Natural killer cell (primary cell): ENCODE measurements at regions not wholly inside any gene's neighbourhood (a gene's known extent, or its start where the extent isn't known, plus 50 kb on each side); places are given as distances from the start of the nearest gene placed in this dataset.

Experiments
- ATAC-seq, 3 donors: fragments of 150-1000 bp in 2 of 3; fragments of 200-7000 bp in 1 of 3; cut with Tn5 transposase; 1 replicate in 1 of 3; 2 replicates in 2 of 3; pipeline ENCODE4 v1.10.0; 2021; ENCODE audit warnings: mild to moderate bottlenecking in 2 of 3, moderate library complexity in 2 of 3
- DNase-seq, 2 donors: peaks; one replicate each; pipeline versions ENCODE4 v3.0.0 to v3.0.0-alpha.2; 2013 to 2021; ENCODE audit warnings: mixed read lengths in 1 of 2
- H3K27ac ChIP-seq: one replicate; pipeline ENCODE4 v1.5.1; 2013; ENCODE audit warnings: mild to moderate bottlenecking, low read length
- H3K27me3 ChIP-seq: one replicate; pipeline ENCODE4 v1.6.1; 2013; ENCODE audit warnings: low read length; ENCODE audit not compliant: control insufficient read depth, insufficient read depth
- H3K36me3 ChIP-seq: one replicate; pipeline ENCODE4 v1.6.1; 2013; ENCODE audit warnings: low read length; ENCODE audit not compliant: control insufficient read depth, insufficient read depth
- H3K4me1 ChIP-seq: one replicate; pipeline ENCODE4 v1.6.1; 2013; ENCODE audit warnings: low read length; ENCODE audit not compliant: control insufficient read depth, insufficient read depth
- H3K4me3 ChIP-seq: one replicate; pipeline ENCODE4 v1.5.1; 2013; ENCODE audit warnings: low read length
- H3K9me3 ChIP-seq: one replicate; pipeline ENCODE4 v1.6.1; 2013; ENCODE audit warnings: low read length; ENCODE audit not compliant: control insufficient read depth, insufficient read depth
- H3K27ac Mint-ChIP-seq, 2 donors: one replicate each; pipeline ENCODE4 v1.8.0; 2022; ENCODE audit warnings: mild to moderate bottlenecking in 2 of 2, mixed read lengths in 2 of 2, moderate library complexity in 1 of 2
- H3K27me3 Mint-ChIP-seq, 2 donors: one replicate each; pipeline ENCODE4 v1.8.0; 2022; ENCODE audit warnings: low read depth in 2 of 2, mixed read lengths in 2 of 2
- H3K36me3 Mint-ChIP-seq: one replicate; pipeline ENCODE4 v1.8.0; 2022; ENCODE audit warnings: mixed read lengths
- H3K4me1 Mint-ChIP-seq, 2 donors: one replicate each; pipeline ENCODE4 v1.8.0; 2022; ENCODE audit warnings: mixed read lengths in 2 of 2
- H3K4me3 Mint-ChIP-seq: one replicate; pipeline ENCODE4 v1.8.0; 2022; ENCODE audit warnings: mild to moderate bottlenecking, moderate library complexity, mixed read lengths
- H3K9me3 Mint-ChIP-seq, 2 donors: one replicate each; pipeline ENCODE4 v1.8.0; 2022; ENCODE audit warnings: mixed read lengths in 2 of 2
- CTCF ChIP-seq: fragments of 200-600 bp; IDR thresholded peaks from one replicate; pipeline ENCODE4 v1.8.0; 2022; ENCODE audit warnings: antibody characterized with exemption
- WGBS: methylation state at CpG from one replicate; pipeline ENCODE4 v1.1.7; 2013; ENCODE audit warnings: missing lambda C conversion rate; ENCODE audit not compliant: insufficient coverage; 5-methylcytosine and 5-hydroxymethylcytosine counted together
- intact Hi-C: fragments of 100-400 bp; cut with micrococcal nuclease; formaldehyde crosslinking; loops from one replicate; pipeline ENCODE4 v1.14.2; 2022

- no peaks in the 10 kb centered on the region for H3K36me3 Mint-ChIP-seq
- no peaks in the 10 kb centered on the region for H3K27me3 ChIP-seq
- H3K27me3 Mint-ChIP-seq, result peaks cover 6 to 8% of the 10 kb centered on the region in 2 donors
- no peaks in the 10 kb centered on the region for H3K9me3 Mint-ChIP-seq
- intact Hi-C loops, result no loop called here
- H3K9me3 ChIP-seq, result no peaks in the 10 kb centered on the region
- no peak overlapping the region for H3K4me3 ChIP-seq
- H3K27ac ChIP-seq, result no peak overlapping the region
- no peak for DNase-seq
- H3K4me3 Mint-ChIP-seq, result no peak overlapping the region
- H3K27ac Mint-ChIP-seq, result no peak overlapping the region
- H3K4me1 ChIP-seq, result no peaks in the 10 kb centered on the region
- H3K4me1 Mint-ChIP-seq, result no peaks in the 10 kb centered on the region
- ATAC-seq, result no peak
- H3K36me3 ChIP-seq, result no peaks in the 10 kb centered on the region
- WGBS, result 77% methylated on average over 1 of the region's 1 CpG
- no peak for TF ChIP-seq CTCF
Observed at GRCh38 chr12:91766454-91766853, 379.2 kb downstream of the BTG1 start.

- ATAC-seq, result no peak
- no peaks in the 10 kb centered on the region for H3K36me3 ChIP-seq
- intact Hi-C loops, result no loop called here
- TF ChIP-seq CTCF, result no peak
- Mint-ChIP-seq H3K27ac (no peak overlapping the region), H3K4me1 (no peaks in the 10 kb centered on the region), H3K36me3 (no peaks in the 10 kb centered on the region), H3K27me3 (peaks cover 10 to 22% of the 10 kb centered on the region in 2 donors), H3K4me3 (no peak overlapping the region), H3K9me3 (peaks cover 0 to 2% of the 10 kb centered on the region in 2 donors)
- no peak overlapping the region for H3K4me3 ChIP-seq
- no peaks in the 10 kb centered on the region for H3K4me1 ChIP-seq
- DNase-seq, result no peak
- WGBS, result 89% methylated on average over 4 of the region's 5 CpGs
- H3K27me3 ChIP-seq, result no peaks in the 10 kb centered on the region
- H3K9me3 ChIP-seq, result no peaks in the 10 kb centered on the region
- H3K27ac ChIP-seq, result no peak overlapping the region
Observed at GRCh38 chr12:91763654-91764370, 381.8 kb downstream of the BTG1 start.

GRCh38 chr12:91753649-91754048, 392.0 kb downstream of the BTG1 start:
- intact Hi-C loops, result no loop called here
- DNase-seq (no peak), ATAC-seq (no peak)
- Mint-ChIP-seq H3K9me3 (peaks cover 2% of the 10 kb centered on the region in 2 donors), H3K27ac (no peak overlapping the region), H3K27me3 (peaks cover 0 to 3% of the 10 kb centered on the region in 2 donors), H3K4me3 (no peak overlapping the region), H3K4me1 (peaks cover 0 to 5% of the 10 kb centered on the region in 2 donors), H3K36me3 (peaks cover 10% of the 10 kb centered on the region)
- Histone ChIP-seq H3K4me3 (no peak overlapping the region), H3K36me3 (no peaks in the 10 kb centered on the region), H3K27me3 (no peaks in the 10 kb centered on the region), H3K27ac (no peak overlapping the region), H3K4me1 (no peaks in the 10 kb centered on the region), H3K9me3 (no peaks in the 10 kb centered on the region)
- TF ChIP-seq CTCF, result no peak
- 100% methylated on average over 3 of the region's 3 CpGs for WGBS

GRCh38 chr12:91746976-91747375, 398.7 kb downstream of the BTG1 start:
- no peak overlapping the region for H3K4me3 ChIP-seq
- no peaks in the 10 kb centered on the region for H3K9me3 ChIP-seq
- Mint-ChIP-seq H3K36me3 (no peaks in the 10 kb centered on the region), H3K4me1 (no peaks in the 10 kb centered on the region), H3K4me3 (no peak overlapping the region), H3K27ac (no peak overlapping the region), H3K27me3 (peaks cover 2 to 19% of the 10 kb centered on the region in 2 donors), H3K9me3 (no peaks in the 10 kb centered on the region)
- H3K27ac ChIP-seq, result no peak overlapping the region
- no peaks in the 10 kb centered on the region for H3K4me1 ChIP-seq
- no peak for TF ChIP-seq CTCF
- 97% methylated on average over 1 of the region's 1 CpG for WGBS
- no peaks in the 10 kb centered on the region for H3K36me3 ChIP-seq
- intact Hi-C loops, result no loop called here
- peaks cover 2% of the 10 kb centered on the region for H3K27me3 ChIP-seq
- ATAC-seq (no peak), DNase-seq (no peak)
